Left hindlimb (tissue), 1 donor: ENCODE measurements at regions not wholly inside any gene's neighbourhood (a gene's known extent, or its start where the extent isn't known, plus 50 kb on each side); places are given as distances from the start of the nearest gene placed in this dataset.

ENCODE experiments used
- DNase-seq: peaks from one replicate; pipeline ENCODE4 v3.0.0-alpha.2; 2018

GRCh38 chr6:56708810-56709597, 66.3 kb upstream of the DST start:
- no peak for DNase-seq

- no peak for DNase-seq
Measured at GRCh38 chr6:56706981-56707726, 64.5 kb upstream of the DST start.

GRCh38 chr6:56699066-56699654, 56.5 kb upstream of the DST start:
- no peak for DNase-seq

GRCh38 chr6:56695702-56696101, 53.0 kb upstream of the DST start:
- DNase-seq = no peak

GRCh38 chr6:56694002-56694401, 51.3 kb upstream of the DST start:
- DNase-seq = no peak

GRCh38 chr6:56693246-56693607, 50.5 kb upstream of the DST start:
- DNase-seq = peak; percentile 73

- DNase-seq = no peak
Measured at GRCh38 chr6:56692523-56693245, 50.0 kb upstream of the DST start.
